Activated gamma-delta T cell treated with anti-CD3 and anti-CD28 coated beads, Interleukin-2, amount 50 U/mL, for 16 hours (primary cell): ENCODE measurements at regions not wholly inside any gene's neighbourhood (a gene's known extent, or its start where the extent isn't known, plus 50 kb on each side); places are given as distances from the start of the nearest gene placed in this dataset.
"Not testable (repeated sequence)": the region's sequence is repeated elsewhere in the genome, so short reads cannot be mapped to it uniquely, and the experiment has no call there.

Experiments used
- DNase-seq: peaks from one replicate; pipeline ENCODE4 v3.0.0-alpha.2; 2020; ENCODE audit warnings: low read depth

GRCh38 chr14:71789005-71789404 is 143.2 kb upstream of the RGS6 start:
- DNase-seq = no peak

- DNase-seq = no peak
Observed at GRCh38 chr14:71799841-71800240, 132.4 kb upstream of the RGS6 start.

- DNase-seq = no peak
Observed at GRCh38 chr14:71800878-71801277, 131.4 kb upstream of the RGS6 start.

- no peak for DNase-seq
Observed at GRCh38 chr14:71803539-71804260, 128.5 kb upstream of the RGS6 start.

- no peak for DNase-seq
Observed at GRCh38 chr14:71804992-71805391, 127.2 kb upstream of the RGS6 start.

- not testable (repeated sequence) for DNase-seq
Observed at GRCh38 chr14:71807049-71807448, 125.2 kb upstream of the RGS6 start.

- DNase-seq = not testable (repeated sequence)
Observed at GRCh38 chr14:71810800-71811199, 121.4 kb upstream of the RGS6 start.

- DNase-seq = no peak
Observed at GRCh38 chr14:71812693-71813092, 119.5 kb upstream of the RGS6 start.

GRCh38 chr14:71815110-71815509 is 117.1 kb upstream of the RGS6 start:
- no peak for DNase-seq

GRCh38 chr14:71824816-71825215 is 107.4 kb upstream of the RGS6 start:
- DNase-seq = no peak

- no peak for DNase-seq
Observed at GRCh38 chr14:71833476-71833875, 98.8 kb upstream of the RGS6 start.

- DNase-seq = no peak
Observed at GRCh38 chr14:71834284-71835204, 97.7 kb upstream of the RGS6 start.

- no peak for DNase-seq
Observed at GRCh38 chr14:71852181-71852580, 80.0 kb upstream of the RGS6 start.

GRCh38 chr14:71855399-71856036 is 76.7 kb upstream of the RGS6 start:
- no peak for DNase-seq

- DNase-seq = no peak
Observed at GRCh38 chr14:71856199-71856919, 75.9 kb upstream of the RGS6 start.

GRCh38 chr14:71863049-71863448 is 69.2 kb upstream of the RGS6 start:
- DNase-seq = no peak

GRCh38 chr14:71863766-71864165 is 68.5 kb upstream of the RGS6 start:
- no peak for DNase-seq
